HPDE6-E6E7 (cell line): ENCODE measurements at regions not wholly inside any gene's neighbourhood (a gene's known extent, or its start where the extent isn't known, plus 50 kb on each side); places are given as distances from the start of the nearest gene placed in this dataset.

Source experiments
- DNase-seq: peaks from one replicate; pipeline ENCODE4 v3.0.0; 2011; ENCODE audit warnings: missing footprints; ENCODE audit errors: extremely low spot score

GRCh38 chr10:29026802-29027580, 261.9 kb upstream of the LYZL1 start:
- no peak for DNase-seq

GRCh38 chr10:29028486-29028885, 260.4 kb upstream of the LYZL1 start:
- DNase-seq, result no peak

GRCh38 chr10:29030900-29031299, 258.0 kb upstream of the LYZL1 start:
- no peak for DNase-seq

GRCh38 chr10:29032169-29032568, 256.7 kb upstream of the LYZL1 start:
- no peak for DNase-seq

DNA sequence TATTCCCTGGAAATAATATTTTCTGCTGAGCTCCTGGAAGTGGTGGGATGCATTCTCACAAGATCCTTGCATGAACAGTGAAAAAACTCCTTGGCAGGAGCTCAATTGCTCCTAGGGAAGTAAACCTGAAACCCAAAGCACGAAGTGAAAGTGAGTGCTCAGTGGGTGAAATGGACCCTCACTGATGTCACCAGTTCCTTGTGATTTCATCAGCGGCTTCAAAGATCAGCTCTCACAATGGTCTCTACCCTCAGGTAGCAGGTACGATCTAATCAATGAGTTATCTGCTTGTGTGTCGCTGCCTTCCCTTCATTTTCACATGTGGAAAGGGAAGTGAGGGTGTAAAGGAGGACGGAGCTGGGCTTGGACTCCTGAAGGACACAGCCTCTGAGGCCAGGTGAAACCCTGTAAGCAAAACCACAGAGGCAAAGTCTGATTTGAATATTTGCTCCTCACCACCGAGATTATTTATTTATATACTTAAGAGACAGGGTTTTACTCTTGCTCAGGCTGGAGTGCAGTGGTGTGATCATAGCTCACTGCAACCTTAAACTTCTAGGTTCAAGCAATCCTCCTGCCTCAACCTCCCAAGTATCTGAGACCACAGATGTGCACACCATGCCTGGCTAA, 255.4 kb upstream of the LYZL1 start:
- DNase-seq, result no peak

- DNase-seq, result no peak
Observed at GRCh38 chr10:29034592-29034991, 254.3 kb upstream of the LYZL1 start.

DNA sequence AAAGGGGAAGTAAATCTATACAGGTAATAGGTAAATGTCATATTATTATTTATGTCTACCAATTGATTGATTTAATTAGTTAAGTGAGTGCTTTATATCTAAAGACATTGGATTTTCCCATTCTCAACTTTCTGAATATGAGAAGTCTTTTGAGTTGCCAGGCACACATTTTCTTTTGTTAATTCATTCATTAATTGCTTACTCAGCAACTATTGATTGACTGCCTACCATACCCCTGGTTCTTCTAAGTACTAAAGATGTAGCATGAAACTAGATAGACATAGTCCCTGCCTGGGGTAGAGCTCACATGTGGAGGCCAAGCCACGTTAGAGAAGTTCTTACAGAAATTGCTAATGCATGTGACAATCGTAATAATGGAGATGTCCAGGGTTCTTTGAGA, 253.1 kb upstream of the LYZL1 start:
- DNase-seq, result no peak

- no peak for DNase-seq
Observed at GRCh38 chr10:29037348-29038113, 251.3 kb upstream of the LYZL1 start.

- DNase-seq, result no peak
Observed at GRCh38 chr10:29039091-29039490, 249.8 kb upstream of the LYZL1 start.

DNA sequence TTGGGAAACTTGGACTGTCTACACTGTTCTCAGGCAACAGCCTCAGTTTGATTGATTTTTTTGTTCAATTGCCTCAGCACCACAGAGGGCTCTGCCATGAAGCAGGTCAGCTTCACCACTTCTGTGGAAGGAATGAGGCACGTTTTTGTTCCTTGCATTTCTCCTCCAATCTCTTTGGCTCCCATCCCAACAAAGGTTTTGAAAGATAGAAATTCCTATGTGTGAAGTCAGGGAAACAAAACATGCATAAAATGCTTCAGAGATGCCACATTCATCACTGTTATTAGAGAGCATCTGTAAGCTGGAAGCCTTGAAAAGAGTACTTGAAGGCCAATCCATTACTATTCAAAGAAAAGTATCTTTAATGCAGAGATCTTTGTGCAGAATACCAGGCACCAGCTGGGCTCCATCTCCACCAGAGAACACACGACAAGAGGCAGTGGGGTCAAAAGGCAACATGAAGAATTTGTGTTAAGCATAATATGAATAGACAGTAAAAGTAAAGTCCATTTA, 249.1 kb upstream of the LYZL1 start:
- no peak for DNase-seq

DNA sequence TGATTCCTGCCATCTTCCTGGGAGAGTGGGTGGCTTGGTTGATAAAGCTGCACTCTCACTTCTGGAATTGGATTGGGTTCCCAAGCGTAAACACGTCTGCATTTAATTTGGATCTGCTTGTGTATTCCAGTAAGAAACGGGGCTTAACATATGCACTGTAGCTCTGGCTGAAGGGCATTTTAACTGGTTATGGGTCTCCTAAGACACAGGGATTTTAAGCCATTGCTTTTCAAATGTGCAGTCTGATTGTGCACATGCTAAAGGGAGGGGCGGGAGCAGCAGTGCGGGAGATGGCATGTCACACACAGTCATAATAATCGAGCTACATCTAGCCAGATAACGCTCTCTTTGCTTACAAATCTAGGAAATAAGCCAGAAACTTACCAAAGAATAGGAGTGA, 247.3 kb upstream of the LYZL1 start:
- DNase-seq, result no peak

- no peak for DNase-seq
Observed at GRCh38 chr10:29048506-29048905, 240.4 kb upstream of the LYZL1 start.

DNA sequence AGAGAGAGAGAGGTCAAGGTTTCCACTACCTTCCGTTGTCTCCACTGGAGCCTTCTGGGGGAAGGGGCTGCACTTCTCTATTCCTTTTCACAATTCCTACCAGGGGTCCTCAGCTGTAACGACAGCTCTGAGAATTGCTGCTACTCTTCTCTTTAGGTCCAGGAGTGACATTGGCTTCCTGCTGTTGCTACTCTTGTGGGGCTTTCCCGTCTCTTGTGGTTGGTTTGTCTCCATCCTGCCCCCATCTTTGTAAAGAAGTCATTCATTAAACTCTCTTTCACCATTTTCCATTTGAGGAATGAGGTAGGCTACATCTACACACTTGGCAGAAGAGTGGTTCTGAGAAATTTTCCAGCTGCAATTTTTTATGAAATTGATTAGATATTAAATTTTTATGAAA, 238.8 kb upstream of the LYZL1 start:
- no peak for DNase-seq

DNA sequence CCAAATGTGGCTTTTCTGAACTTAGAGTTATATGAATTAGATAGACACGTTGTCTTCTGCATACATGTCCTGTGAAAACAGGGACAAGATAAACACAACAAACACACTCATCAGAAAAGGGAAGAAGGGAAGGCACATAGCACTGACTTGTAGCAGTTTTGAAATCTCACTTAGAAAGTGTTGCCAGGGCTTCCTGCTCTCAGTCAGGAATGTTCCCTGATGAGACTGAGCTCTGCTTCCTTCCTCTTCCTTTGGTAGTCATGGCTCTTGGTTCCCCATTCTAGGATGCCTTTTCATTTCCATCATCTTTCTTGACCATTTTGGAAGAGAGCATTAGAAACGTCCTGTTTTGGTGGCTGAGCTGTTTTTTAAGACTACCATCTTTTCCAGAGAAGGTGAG, 233.8 kb upstream of the LYZL1 start:
- DNase-seq, result no peak

DNA sequence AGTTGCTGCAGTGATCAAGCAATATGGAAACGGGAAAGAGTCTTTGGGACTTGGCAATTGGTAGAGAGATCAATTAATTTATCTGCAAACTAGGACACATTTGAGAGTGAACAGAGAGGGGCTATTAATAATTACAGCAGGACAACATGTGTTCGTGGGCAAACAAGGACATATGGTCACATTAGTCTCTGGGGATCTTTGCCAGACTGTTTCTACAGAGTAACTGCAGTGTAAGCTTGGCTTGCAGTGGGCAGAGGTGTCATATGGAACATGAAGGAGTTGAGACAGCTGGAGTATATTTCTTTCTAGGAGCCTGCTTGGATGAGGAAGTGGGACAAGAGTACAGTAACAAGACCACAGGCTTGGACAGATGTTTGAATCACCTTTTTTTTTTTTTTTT, 232.1 kb upstream of the LYZL1 start:
- no peak for DNase-seq

DNA sequence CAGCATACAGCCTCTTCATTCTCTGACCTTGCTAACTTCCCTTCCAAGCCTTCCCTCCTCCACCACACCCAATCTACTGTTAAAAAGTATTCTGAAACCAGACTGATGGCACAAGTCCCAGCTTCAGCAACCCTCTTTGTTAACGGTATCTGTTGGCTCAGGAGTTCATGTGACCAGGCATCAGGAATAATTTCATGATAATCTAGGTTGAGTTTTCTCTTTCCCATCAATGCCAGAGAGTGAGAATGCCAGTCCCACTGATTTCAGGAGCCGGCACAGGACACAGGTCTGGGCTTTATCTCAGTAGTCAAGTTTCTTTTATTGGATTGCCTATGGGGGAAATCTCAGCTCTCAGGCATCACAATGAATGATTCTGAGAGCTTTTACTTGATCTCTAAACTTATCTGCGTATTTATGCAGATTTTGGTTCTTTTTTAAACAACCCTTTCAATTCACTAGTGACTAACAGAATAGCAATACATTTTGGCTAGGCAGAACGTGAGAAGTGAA, 231.0 kb upstream of the LYZL1 start:
- DNase-seq, result no peak

DNA sequence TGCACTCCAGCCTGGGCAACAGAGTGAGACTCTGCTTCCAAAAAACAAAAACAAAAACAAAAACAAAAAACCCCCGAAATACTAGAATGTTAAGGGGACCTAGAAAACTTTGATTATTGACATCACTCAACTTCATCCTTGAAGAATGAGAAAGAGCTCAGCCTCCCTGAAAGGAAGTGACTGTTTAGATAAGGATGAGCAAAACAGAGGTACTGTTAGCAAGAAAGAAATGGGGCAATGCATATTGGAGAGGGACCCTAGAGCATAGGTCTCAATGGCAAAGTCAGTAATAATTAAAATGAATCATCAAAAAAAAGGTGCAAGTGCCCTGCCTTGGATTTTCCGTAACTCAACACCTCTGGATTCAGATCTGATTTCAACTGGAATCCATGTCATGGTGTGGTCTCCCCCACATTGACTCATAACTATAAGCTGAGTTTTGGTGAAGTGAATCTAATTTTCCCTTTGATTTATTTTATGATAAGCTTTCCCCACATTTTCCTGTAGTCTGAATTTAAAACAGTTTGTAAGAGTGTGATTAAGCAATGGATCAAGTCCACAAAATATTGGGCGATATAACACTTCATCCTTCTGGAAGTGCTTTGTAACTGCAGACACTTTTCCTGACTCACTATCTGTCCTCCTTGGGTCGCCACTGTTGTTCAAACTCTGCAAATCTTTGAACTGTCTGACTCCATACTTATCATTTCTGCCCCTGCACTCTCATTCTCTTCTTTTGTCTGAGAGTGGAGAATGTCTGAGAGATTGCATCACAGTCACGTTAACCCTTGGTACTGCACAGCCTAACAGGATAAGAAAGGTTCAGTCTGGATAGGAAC, 224.8 kb upstream of the LYZL1 start:
- no peak for DNase-seq

- no peak for DNase-seq
Observed at GRCh38 chr10:29064680-29065079, 224.2 kb upstream of the LYZL1 start.

- no peak for DNase-seq
Observed at GRCh38 chr10:29067161-29067560, 221.7 kb upstream of the LYZL1 start.

DNA sequence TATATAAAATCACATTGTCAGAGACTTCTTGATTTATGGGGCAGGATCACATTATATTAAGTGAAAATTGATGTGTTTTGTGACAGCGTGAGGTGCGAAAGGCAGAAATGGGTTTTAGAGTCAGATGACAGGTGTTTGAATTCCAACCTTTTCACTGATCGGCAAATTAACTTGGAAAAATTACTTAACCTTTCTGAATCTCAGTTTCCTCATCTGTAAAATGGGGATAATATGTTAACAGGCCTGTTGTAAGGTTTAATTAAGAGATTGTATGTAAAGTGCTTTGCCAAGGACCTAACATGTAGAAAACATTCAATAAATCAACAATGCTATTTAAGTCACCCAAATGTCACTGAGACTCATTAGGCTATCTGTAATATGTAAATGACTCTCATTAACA, 221.2 kb upstream of the LYZL1 start:
- DNase-seq, result no peak

- DNase-seq, result no peak
Observed at GRCh38 chr10:29068302-29068701, 220.6 kb upstream of the LYZL1 start.

DNA sequence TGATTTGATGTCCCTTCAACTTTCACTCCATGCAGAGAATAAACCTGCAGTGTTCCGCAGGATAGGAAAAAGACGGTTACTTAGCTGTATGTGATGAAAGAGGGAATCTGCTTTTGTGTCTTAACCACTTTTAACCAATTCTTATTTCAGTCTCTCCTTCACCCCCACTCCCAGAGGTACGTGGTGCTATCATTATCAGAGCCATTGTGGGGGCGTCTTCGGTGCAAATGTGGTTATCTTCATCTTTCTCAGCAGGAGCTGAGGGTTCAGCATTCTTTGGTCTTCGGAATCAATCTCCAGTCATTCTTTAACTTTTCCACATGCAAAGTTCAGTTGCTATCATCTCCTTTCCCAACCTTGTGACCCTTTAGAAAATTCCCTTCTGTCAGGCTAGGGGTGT, 219.9 kb upstream of the LYZL1 start:
- no peak for DNase-seq
